Gastrocnemius medialis (tissue), 4 donors: ENCODE measurements at regions not wholly inside any gene's neighbourhood (a gene's known extent, or its start where the extent isn't known, plus 50 kb on each side); places are given as distances from the start of the nearest gene placed in this dataset.

Experiments used
- ATAC-seq, 2 donors: fragments of 150-250 bp; one replicate each; pipeline ENCODE4 v1.9.1; 2016
- DNase-seq, 2 donors: peaks; one replicate each; pipeline ENCODE4 v3.0.0-alpha.2; 2019
- H3K27ac ChIP-seq, 4 donors: fragments of 200-600 bp; sonication (generic); 1 replicate in 1 of 4; 2 replicates in 3 of 4; pipeline ENCODE4 v1.5.1; 2016 to 2018; ENCODE audit warnings: mild to moderate bottlenecking in 2 of 4, moderate library complexity in 1 of 4
- H3K27me3 ChIP-seq, 3 donors: fragments of 200-600 bp; sonication (generic) in 2 of 3; 1 replicate in 1 of 3; 2 replicates in 2 of 3; pipeline versions ENCODE4 v1.5.1 to v1.6.0; 2016 to 2019; ENCODE audit warnings: mild to moderate bottlenecking in 1 of 3, moderate library complexity in 1 of 3
- H3K36me3 ChIP-seq, 2 donors: fragments of 200-600 bp; sonication (generic) in 1 of 2; one replicate each; pipeline ENCODE4 v1.5.1; 2017 to 2018
- H3K4me1 ChIP-seq, 2 donors: fragments of 200-600 bp; sonication (generic) in 1 of 2; one replicate each; pipeline ENCODE4 v1.5.1; 2016 to 2017; ENCODE audit warnings: mild to moderate bottlenecking in 2 of 2
- H3K4me3 ChIP-seq, 4 donors: fragments of 200-600 bp; sonication (generic) in 3 of 4; 1 replicate in 1 of 4; 2 replicates in 3 of 4; pipeline ENCODE4 v1.5.1; 2016 to 2019; ENCODE audit warnings: mild to moderate bottlenecking in 2 of 4
- H3K9me3 ChIP-seq, 3 donors: fragments of 200-600 bp; sonication (generic) in 2 of 3; 1 replicate in 1 of 3; 2 replicates in 2 of 3; pipeline ENCODE4 v1.5.1; 2016 to 2019
- POLR2A ChIP-seq, 2 donors: fragments of 450-650 bp; IDR thresholded peaks; one replicate each; pipeline ENCODE4 v1.6.1; 2017; ENCODE audit warnings: antibody characterized with exemption in 2 of 2, mild to moderate bottlenecking in 2 of 2, moderate library complexity in 2 of 2
- in situ Hi-C, 4 donors: fragments of 200-750 bp; cut with MboI; loops; one replicate each; pipeline versions ENCODE4 v1.15.0 to v1.8.0; 2017; ENCODE audit warnings: low sequenced_read_pairs in 4 of 4
- intact Hi-C: fragments of 100-400 bp; cut with DNase I; formaldehyde crosslinking; loops from one replicate; pipeline ENCODE4 v1.15.1; 2023; ENCODE audit warnings: low total_unique reads
- TF ChIP-seq, protein P1 (sequence below), 5 experiments: fragments of 450-650 bp in 3 of 5; fragments of 200-600 bp in 2 of 5; sonication (generic) in 2 of 5; IDR thresholded peaks in 4 of 5; conservative IDR thresholded peaks in 1 of 5; 1 replicate in 4 of 5; 2 replicates in 1 of 5; pipeline ENCODE4 v1.5.1; 2016 to 2019; ENCODE audit warnings: antibody characterized with exemption in 5 of 5, mild to moderate bottlenecking in 3 of 5, moderate library complexity in 3 of 5

GRCh38 chr13:31853643-31854326, 114.5 kb downstream of the RXFP2 start:
- no peaks in the 10 kb centered on the region for H3K4me1 ChIP-seq
- no peaks in the 10 kb centered on the region for H3K27me3 ChIP-seq
- in situ Hi-C loops: no loop called here
- ATAC-seq (no peak), DNase-seq (no peak)
- no peak overlapping the region for H3K4me3 ChIP-seq
- H3K36me3 ChIP-seq: no peaks in the 10 kb centered on the region
- H3K9me3 ChIP-seq: no peaks in the 10 kb centered on the region
- no peak for TF ChIP-seq POLR2A (IDR thresholded peaks at IDR 0.05)
- TF ChIP-seq, protein P1, sequence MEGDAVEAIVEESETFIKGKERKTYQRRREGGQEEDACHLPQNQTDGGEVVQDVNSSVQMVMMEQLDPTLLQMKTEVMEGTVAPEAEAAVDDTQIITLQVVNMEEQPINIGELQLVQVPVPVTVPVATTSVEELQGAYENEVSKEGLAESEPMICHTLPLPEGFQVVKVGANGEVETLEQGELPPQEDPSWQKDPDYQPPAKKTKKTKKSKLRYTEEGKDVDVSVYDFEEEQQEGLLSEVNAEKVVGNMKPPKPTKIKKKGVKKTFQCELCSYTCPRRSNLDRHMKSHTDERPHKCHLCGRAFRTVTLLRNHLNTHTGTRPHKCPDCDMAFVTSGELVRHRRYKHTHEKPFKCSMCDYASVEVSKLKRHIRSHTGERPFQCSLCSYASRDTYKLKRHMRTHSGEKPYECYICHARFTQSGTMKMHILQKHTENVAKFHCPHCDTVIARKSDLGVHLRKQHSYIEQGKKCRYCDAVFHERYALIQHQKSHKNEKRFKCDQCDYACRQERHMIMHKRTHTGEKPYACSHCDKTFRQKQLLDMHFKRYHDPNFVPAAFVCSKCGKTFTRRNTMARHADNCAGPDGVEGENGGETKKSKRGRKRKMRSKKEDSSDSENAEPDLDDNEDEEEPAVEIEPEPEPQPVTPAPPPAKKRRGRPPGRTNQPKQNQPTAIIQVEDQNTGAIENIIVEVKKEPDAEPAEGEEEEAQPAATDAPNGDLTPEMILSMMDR (IDR thresholded peaks at IDR 0.05 in 4 of 5, conservative IDR thresholded peaks at IDR 0.05 in 1 of 5): no peak
- H3K27ac ChIP-seq: no peak overlapping the region
- intact Hi-C loops: loop anchor here (5.0 kb wide), 1 partner anchor 646 kb away; no protein-coding TSS in a partner anchor

GRCh38 chr13:31859571-31859970, 120.2 kb downstream of the RXFP2 start:
- intact Hi-C loops: no loop called here
- Histone ChIP-seq H3K9me3 (no peaks in the 10 kb centered on the region), H3K36me3 (no peaks in the 10 kb centered on the region), H3K4me1 (peaks cover 0 to 19% of the 10 kb centered on the region in 2 donors), H3K27ac (peak overlapping the region in 2 of 4 donors; percentile 7 to 29), H3K4me3 (no peak overlapping the region), H3K27me3 (no peaks in the 10 kb centered on the region)
- in situ Hi-C loops: no loop called here
- no peak for ATAC-seq
- DNase-seq: no peak
- TF ChIP-seq, protein P1 (IDR thresholded peaks at IDR 0.05 in 4 of 5, conservative IDR thresholded peaks at IDR 0.05 in 1 of 5): no peak
- TF ChIP-seq POLR2A (IDR thresholded peaks at IDR 0.05): no peak

GRCh38 chr13:31860002-31860401, 120.7 kb downstream of the RXFP2 start:
- no peak for ATAC-seq
- no peaks in the 10 kb centered on the region for H3K27me3 ChIP-seq

DNA sequence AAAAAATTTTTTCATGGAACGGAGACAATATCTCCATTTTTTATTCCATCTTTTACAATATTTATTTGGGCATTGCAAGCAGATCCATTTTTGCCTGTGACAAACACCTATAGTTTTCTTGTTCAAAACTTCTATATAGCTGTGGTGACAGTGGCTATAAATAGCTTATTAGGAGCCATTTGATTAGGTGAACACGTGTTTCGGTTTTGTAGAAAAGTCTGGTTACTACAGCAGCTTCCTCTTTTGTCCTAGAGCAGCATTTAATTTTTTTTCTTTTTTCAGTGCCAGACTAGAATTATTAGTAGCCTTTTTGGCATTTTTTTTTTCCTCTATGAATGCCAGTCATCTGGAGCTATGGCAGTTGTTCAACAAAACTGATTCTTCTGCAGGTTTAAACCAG, 123.5 kb downstream of the RXFP2 start:
- in situ Hi-C loops: no loop called here
- intact Hi-C loops: no loop called here
- Histone ChIP-seq H3K27me3 (no peaks in the 10 kb centered on the region), H3K36me3 (no peaks in the 10 kb centered on the region), H3K4me1 (peaks cover 0 to 19% of the 10 kb centered on the region in 2 donors), H3K27ac (no peak overlapping the region), H3K4me3 (no peak overlapping the region), H3K9me3 (no peaks in the 10 kb centered on the region)
- no peak for TF ChIP-seq POLR2A (IDR thresholded peaks at IDR 0.05)
- TF ChIP-seq, protein P1 (IDR thresholded peaks at IDR 0.05 in 4 of 5, conservative IDR thresholded peaks at IDR 0.05 in 1 of 5): no peak
- no peak for ATAC-seq
- no peak for DNase-seq

More at GRCh38 chr13:31860002-31860401, 120.7 kb downstream of the RXFP2 start:
- intact Hi-C loops (no loop called here), in situ Hi-C loops (no loop called here)
- TF ChIP-seq, protein P1 (IDR thresholded peaks at IDR 0.05 in 4 of 5, conservative IDR thresholded peaks at IDR 0.05 in 1 of 5): no peak
- no peak for TF ChIP-seq POLR2A (IDR thresholded peaks at IDR 0.05)
- H3K4me3 ChIP-seq: no peak overlapping the region
- no peaks in the 10 kb centered on the region for H3K9me3 ChIP-seq
- no peaks in the 10 kb centered on the region for H3K36me3 ChIP-seq
- DNase-seq: no peak
- H3K27ac ChIP-seq: peak overlapping the region in 2 of 4 donors; percentile 7 to 52
- H3K4me1 ChIP-seq: peaks cover 0 to 19% of the 10 kb centered on the region in 2 donors
